SK-N-SH treated with all-trans-retinoic acid at 6 μM for 48 hours (cell line): ENCODE measurements at regions not wholly inside any gene's neighbourhood (a gene's known extent, or its start where the extent isn't known, plus 50 kb on each side); places are given as distances from the start of the nearest gene placed in this dataset.
"Not testable (repeated sequence)": the region's sequence is repeated elsewhere in the genome, so short reads cannot be mapped to it uniquely, and the experiment has no call there.

Experiments used
- ATAC-seq: fragments of 200-7000 bp; cut with Tn5 transposase; 3 replicates; pipeline ENCODE4 v1.9.1; 2020; ENCODE audit warnings: mild to moderate bottlenecking, moderate library complexity
- ARNTL ChIP-seq: fragments of 450-650 bp; formaldehyde crosslinking; IDR thresholded peaks from 2 replicates; pipeline ENCODE4 v1.5.0; 2020; ENCODE audit warnings: low read depth, mild to moderate bottlenecking, moderate library complexity, borderline replicate concordance
- BACH2 ChIP-seq: fragments of 250-450 bp; sonication (Bioruptor Pico); IDR thresholded peaks from 2 replicates; pipeline ENCODE4 v1.9.0; 2021; ENCODE audit warnings: mild to moderate bottlenecking, borderline replicate concordance
- CSDC2 ChIP-seq: fragments of 250-450 bp; sonication (Bioruptor Pico); IDR thresholded peaks from 2 replicates; pipeline ENCODE4 v1.5.0; 2020; ENCODE audit warnings: mild to moderate bottlenecking, moderate library complexity
- CSRNP3 ChIP-seq: fragments of 250-450 bp; sonication (Bioruptor Pico); IDR thresholded peaks from 2 replicates; pipeline ENCODE4 v1.5.1; 2021; ENCODE audit warnings: mild to moderate bottlenecking, moderate library complexity
- ESRRG ChIP-seq: fragments of 250-450 bp; sonication (Bioruptor Pico); IDR thresholded peaks from 2 replicates; pipeline ENCODE4 v1.6.1; 2021; ENCODE audit warnings: mild to moderate bottlenecking
- GLIS3 ChIP-seq: fragments of 250-450 bp; sonication (Bioruptor Pico); IDR thresholded peaks from 2 replicates; pipeline ENCODE4 v1.5.0; 2020; ENCODE audit warnings: mild to moderate bottlenecking, moderate library complexity
- ISL1 ChIP-seq: fragments of 250-450 bp; sonication (Bioruptor Pico); IDR thresholded peaks from 2 replicates; pipeline ENCODE4 v2.1.2; 2022; ENCODE audit warnings: mild to moderate bottlenecking, moderate library complexity
- OSR1 ChIP-seq: fragments of 250-450 bp; sonication (Bioruptor Pico); IDR thresholded peaks from 2 replicates; pipeline ENCODE4 v1.8.0; 2022; ENCODE audit warnings: moderate library complexity, mild to moderate bottlenecking, inconsistent platforms
- PATZ1 ChIP-seq: fragments of 250-450 bp; sonication (Bioruptor Pico); IDR thresholded peaks from 2 replicates; pipeline ENCODE4 v1.8.0; 2020; ENCODE audit warnings: mild to moderate bottlenecking, moderate library complexity, borderline replicate concordance
- PPARA ChIP-seq: fragments of 250-450 bp; sonication (Bioruptor Pico); IDR thresholded peaks from 2 replicates; pipeline ENCODE4 v1.5.0; 2020; ENCODE audit warnings: mild to moderate bottlenecking, borderline replicate concordance
- RARB ChIP-seq: fragments of 250-450 bp; sonication (Bioruptor Pico); IDR thresholded peaks from 2 replicates; pipeline ENCODE4 v1.8.0; 2021; ENCODE audit warnings: mild to moderate bottlenecking, moderate library complexity
- SNAI2 ChIP-seq: fragments of 250-450 bp; sonication (Bioruptor Pico); IDR thresholded peaks from 2 replicates; pipeline ENCODE4 v1.5.0; 2020; ENCODE audit warnings: mild to moderate bottlenecking, moderate library complexity
- TCF4 ChIP-seq: fragments of 250-450 bp; sonication (Bioruptor Pico); IDR thresholded peaks from 2 replicates; pipeline ENCODE4 v1.8.0; 2021; ENCODE audit warnings: mild to moderate bottlenecking, moderate library complexity, borderline replicate concordance
- TOX ChIP-seq: fragments of 250-450 bp; sonication (Bioruptor Pico); IDR thresholded peaks from 2 replicates; pipeline ENCODE4 v1.8.0; 2021; ENCODE audit warnings: mild to moderate bottlenecking, moderate library complexity, borderline replicate concordance
- ZC3H10 ChIP-seq: fragments of 250-450 bp; sonication (Bioruptor Pico); IDR thresholded peaks from 2 replicates; pipeline ENCODE4 v1.5.1; 2021; ENCODE audit warnings: mild to moderate bottlenecking, moderate library complexity
- ZFP3 ChIP-seq: fragments of 250-450 bp; sonication (Bioruptor Pico); IDR thresholded peaks from 2 replicates; pipeline ENCODE4 v1.5.0; 2020; ENCODE audit warnings: mild to moderate bottlenecking, moderate library complexity
- ZFP30 ChIP-seq: fragments of 450-650 bp; formaldehyde crosslinking; IDR thresholded peaks from 2 replicates; pipeline ENCODE4 v1.5.0; 2022; ENCODE audit warnings: mild to moderate bottlenecking, moderate library complexity
- ZNF565 ChIP-seq: fragments of 450-650 bp; formaldehyde crosslinking; conservative IDR thresholded peaks from 2 replicates; pipeline ENCODE4 v1.5.0; 2020; ENCODE audit warnings: low read depth, mild to moderate bottlenecking, moderate library complexity
- ZNF70 ChIP-seq: fragments of 450-650 bp; formaldehyde crosslinking; IDR thresholded peaks from 2 replicates; pipeline ENCODE4 v1.5.0; 2020; ENCODE audit warnings: mild to moderate bottlenecking, moderate library complexity
- ZNF8 ChIP-seq: fragments of 450-650 bp; formaldehyde crosslinking; IDR thresholded peaks from 2 replicates; pipeline ENCODE4 v1.5.0; 2020; ENCODE audit warnings: mild to moderate bottlenecking, moderate library complexity
- TF ChIP-seq, protein P1 (sequence below): fragments of 250-450 bp; sonication (Bioruptor Pico); IDR thresholded peaks from 2 replicates; pipeline ENCODE4 v1.5.0; 2020; ENCODE audit warnings: mild to moderate bottlenecking, moderate library complexity
- TF ChIP-seq, protein P2 (sequence below): fragments of 250-450 bp; sonication (Bioruptor Pico); IDR thresholded peaks from 2 replicates; pipeline ENCODE4 v1.5.1; 2020; ENCODE audit warnings: low read depth, mild to moderate bottlenecking, moderate library complexity

DNA sequence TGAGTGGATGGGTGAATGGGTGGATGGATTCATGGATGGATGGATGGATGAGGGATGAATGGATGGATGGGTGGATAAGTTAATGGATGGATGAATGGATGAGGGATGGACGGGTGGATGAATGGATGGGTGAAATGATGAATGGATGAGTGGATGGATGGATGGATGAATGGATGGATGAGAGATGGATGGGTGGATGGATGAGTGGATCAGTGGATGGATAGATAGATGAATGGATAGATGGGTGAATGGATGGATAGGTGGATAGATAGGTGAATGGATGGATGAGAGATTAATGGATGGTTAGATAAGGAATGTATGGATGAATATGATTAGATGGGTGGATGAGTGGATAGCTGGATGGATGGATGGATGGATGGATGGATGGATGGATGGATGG lies 313.5 kb downstream of the NPHP4 start:
- no peak for ATAC-seq
- TF ChIP-seq ZNF565 (no peak), BACH2 (CRISPR knock-in tag) (no peak), CSRNP3 (CRISPR knock-in tag) (no peak), TCF4 (CRISPR knock-in tag) (no peak), TOX (CRISPR knock-in tag) (no peak), RARB (no peak), ESRRG (no peak), ZFP30 (no peak), CSDC2 (no peak), PATZ1 (no peak), ISL1 (CRISPR knock-in tag) (no peak), OSR1 (no peak), ZC3H10 (no peak), PPARA (CRISPR knock-in tag) (no peak), ZNF8 (CRISPR knock-in tag) (no peak)
- TF ChIP-seq, protein P1, sequence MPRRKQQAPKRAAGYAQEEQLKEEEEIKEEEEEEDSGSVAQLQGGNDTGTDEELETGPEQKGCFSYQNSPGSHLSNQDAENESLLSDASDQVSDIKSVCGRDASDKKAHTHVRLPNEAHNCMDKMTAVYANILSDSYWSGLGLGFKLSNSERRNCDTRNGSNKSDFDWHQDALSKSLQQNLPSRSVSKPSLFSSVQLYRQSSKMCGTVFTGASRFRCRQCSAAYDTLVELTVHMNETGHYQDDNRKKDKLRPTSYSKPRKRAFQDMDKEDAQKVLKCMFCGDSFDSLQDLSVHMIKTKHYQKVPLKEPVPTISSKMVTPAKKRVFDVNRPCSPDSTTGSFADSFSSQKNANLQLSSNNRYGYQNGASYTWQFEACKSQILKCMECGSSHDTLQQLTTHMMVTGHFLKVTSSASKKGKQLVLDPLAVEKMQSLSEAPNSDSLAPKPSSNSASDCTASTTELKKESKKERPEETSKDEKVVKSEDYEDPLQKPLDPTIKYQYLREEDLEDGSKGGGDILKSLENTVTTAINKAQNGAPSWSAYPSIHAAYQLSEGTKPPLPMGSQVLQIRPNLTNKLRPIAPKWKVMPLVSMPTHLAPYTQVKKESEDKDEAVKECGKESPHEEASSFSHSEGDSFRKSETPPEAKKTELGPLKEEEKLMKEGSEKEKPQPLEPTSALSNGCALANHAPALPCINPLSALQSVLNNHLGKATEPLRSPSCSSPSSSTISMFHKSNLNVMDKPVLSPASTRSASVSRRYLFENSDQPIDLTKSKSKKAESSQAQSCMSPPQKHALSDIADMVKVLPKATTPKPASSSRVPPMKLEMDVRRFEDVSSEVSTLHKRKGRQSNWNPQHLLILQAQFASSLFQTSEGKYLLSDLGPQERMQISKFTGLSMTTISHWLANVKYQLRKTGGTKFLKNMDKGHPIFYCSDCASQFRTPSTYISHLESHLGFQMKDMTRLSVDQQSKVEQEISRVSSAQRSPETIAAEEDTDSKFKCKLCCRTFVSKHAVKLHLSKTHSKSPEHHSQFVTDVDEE (CRISPR knock-in tag), result no peak

DNA sequence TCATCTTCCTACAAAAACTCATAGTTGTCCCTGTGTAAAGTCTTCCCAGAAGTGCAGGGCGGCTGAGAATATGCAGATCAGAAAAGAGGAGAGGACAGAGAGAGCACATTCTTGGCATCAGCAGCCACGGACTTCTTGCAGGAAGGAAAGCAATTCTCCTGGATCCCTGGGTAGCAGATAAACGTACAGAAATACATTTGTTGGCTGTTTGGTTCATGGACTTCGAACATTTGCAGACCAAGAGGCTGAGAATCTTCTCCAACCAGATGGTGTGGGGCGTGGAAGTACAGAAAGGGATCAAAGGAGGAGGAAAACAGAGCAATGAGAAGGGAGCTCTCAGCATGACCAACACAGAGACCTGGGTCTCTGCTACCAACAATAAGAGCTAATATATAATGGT lies 319.9 kb downstream of the NPHP4 start:
- not testable (repeated sequence) for ATAC-seq

GRCh38 chr1:5670590-5671350 lies 321.5 kb downstream of the NPHP4 start:
- TF ChIP-seq GLIS3 (no peak), TOX (CRISPR knock-in tag) (no peak), ARNTL (CRISPR knock-in tag) (no peak), ZNF70 (CRISPR knock-in tag) (no peak), ISL1 (CRISPR knock-in tag) (no peak), BACH2 (CRISPR knock-in tag) (no peak), ESRRG (no peak), RARB (no peak), ZNF8 (CRISPR knock-in tag) (no peak), OSR1 (no peak)
- ATAC-seq, result no peak

GRCh38 chr1:5667513-5668325 lies 324.5 kb downstream of the NPHP4 start:
- ATAC-seq, result no peak
- TF ChIP-seq ZNF70 (CRISPR knock-in tag) (no peak), PATZ1 (no peak), OSR1 (no peak), ZC3H10 (no peak), RARB (no peak), ZFP3 (no peak), SNAI2 (CRISPR knock-in tag) (no peak), ZNF565 (no peak), BACH2 (CRISPR knock-in tag) (no peak), ISL1 (CRISPR knock-in tag) (no peak), CSRNP3 (CRISPR knock-in tag) (no peak), ARNTL (CRISPR knock-in tag) (no peak), PPARA (CRISPR knock-in tag) (no peak), CSDC2 (no peak)
- TF ChIP-seq, protein P2, sequence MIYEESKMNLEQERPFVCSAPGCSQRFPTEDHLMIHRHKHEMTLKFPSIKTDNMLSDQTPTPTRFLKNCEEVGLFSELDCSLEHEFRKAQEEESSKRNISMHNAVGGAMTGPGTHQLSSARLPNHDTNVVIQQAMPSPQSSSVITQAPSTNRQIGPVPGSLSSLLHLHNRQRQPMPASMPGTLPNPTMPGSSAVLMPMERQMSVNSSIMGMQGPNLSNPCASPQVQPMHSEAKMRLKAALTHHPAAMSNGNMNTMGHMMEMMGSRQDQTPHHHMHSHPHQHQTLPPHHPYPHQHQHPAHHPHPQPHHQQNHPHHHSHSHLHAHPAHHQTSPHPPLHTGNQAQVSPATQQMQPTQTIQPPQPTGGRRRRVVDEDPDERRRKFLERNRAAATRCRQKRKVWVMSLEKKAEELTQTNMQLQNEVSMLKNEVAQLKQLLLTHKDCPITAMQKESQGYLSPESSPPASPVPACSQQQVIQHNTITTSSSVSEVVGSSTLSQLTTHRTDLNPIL (CRISPR knock-in tag), result no peak
